ENCODE measurements at regions not wholly inside any gene's neighbourhood (a gene's known extent, or its start where the extent isn't known, plus 50 kb on each side); places are given as distances from the start of the nearest gene placed in this dataset.

GRCh38 chr1:208445758-208446203 is 201.6 kb upstream of the PLXNA2 start:
- no peak overlapping the region for H3K4me3 ChIP-seq (ENCODE audit: low read depth, low read length)
- TF ChIP-seq, protein P1, sequence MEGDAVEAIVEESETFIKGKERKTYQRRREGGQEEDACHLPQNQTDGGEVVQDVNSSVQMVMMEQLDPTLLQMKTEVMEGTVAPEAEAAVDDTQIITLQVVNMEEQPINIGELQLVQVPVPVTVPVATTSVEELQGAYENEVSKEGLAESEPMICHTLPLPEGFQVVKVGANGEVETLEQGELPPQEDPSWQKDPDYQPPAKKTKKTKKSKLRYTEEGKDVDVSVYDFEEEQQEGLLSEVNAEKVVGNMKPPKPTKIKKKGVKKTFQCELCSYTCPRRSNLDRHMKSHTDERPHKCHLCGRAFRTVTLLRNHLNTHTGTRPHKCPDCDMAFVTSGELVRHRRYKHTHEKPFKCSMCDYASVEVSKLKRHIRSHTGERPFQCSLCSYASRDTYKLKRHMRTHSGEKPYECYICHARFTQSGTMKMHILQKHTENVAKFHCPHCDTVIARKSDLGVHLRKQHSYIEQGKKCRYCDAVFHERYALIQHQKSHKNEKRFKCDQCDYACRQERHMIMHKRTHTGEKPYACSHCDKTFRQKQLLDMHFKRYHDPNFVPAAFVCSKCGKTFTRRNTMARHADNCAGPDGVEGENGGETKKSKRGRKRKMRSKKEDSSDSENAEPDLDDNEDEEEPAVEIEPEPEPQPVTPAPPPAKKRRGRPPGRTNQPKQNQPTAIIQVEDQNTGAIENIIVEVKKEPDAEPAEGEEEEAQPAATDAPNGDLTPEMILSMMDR (IDR thresholded peaks at IDR 0.05; ENCODE audit: low read depth, low read length, missing control alignments), result no peak
- DNase-seq (ENCODE audit: low read depth), result no peak

DNA sequence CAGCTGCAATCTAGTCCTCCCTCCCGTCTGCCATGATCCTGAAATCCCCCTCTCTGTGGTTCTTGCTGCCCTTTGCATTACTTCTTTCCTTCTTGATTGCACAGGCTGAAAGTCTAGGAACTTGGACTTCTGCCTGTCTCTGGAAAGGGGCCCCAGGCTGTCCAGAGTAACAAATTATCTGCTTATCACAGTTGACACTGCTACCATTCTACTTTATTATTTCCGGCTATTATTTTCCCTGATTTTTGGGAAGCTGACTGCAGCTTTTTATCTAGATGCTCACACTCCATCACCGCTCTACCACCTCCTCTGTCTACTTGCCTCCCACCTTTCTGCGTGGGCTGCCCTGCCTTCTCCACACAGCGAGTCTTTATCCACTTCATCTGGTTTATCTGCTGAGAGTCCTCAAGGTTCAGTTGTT is 202.1 kb upstream of the PLXNA2 start:
- no peak overlapping the region for H3K4me3 ChIP-seq (ENCODE audit: low read depth, low read length)
- TF ChIP-seq, protein P1 (IDR thresholded peaks at IDR 0.05; ENCODE audit: low read depth, low read length, missing control alignments), result no peak
- DNase-seq (ENCODE audit: low read depth), result no peak

DNA sequence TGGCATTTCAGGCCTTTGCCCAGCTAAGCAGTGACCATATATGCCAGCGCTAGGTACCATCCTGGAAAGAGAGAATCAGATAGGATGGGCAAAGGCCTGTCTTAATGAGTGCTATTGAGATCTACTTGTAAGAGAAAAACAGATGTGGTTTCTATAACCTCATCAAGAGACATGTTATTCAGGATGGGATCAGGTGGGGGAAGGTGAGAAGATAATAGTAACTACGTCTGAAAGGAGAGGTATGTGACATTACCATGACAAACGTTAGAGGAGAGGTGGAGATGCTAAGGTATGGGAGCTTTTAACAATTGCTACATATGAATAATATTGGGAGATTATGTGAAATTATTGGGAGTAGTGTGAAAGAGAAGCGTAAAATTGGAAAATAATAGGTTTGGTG is 204.2 kb upstream of the PLXNA2 start:
- TF ChIP-seq, protein P1 (IDR thresholded peaks at IDR 0.05; ENCODE audit: low read depth, low read length, missing control alignments), result no peak
- H3K4me3 ChIP-seq (ENCODE audit: low read depth, low read length), result no peak overlapping the region
- no peak for DNase-seq (ENCODE audit: low read depth)

DNA sequence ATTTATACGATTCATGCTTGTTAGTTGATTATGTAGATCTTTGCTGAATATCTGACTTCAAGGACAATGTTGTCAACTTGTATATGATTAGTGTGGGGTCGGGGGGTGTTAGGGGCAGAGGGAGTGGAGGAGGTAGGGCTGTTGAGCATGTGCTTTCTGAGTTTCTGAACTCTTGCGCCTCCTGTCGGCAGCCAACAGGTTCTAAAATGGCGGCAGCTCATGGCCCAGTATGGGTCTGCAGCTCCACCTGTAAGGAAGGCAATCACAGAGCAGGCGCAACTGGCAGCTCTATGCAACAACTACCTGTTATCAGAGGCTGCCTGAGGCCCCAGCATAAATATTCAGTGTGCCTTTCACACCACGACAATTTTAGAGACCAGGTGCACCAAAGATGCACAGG is 205.8 kb upstream of the PLXNA2 start:
- H3K4me3 ChIP-seq (ENCODE audit: low read depth, low read length), result no peak overlapping the region
- TF ChIP-seq, protein P1 (IDR thresholded peaks at IDR 0.05; ENCODE audit: low read depth, low read length, missing control alignments), result no peak
- no peak for DNase-seq (ENCODE audit: low read depth)

GRCh38 chr1:208450958-208451357 is 206.8 kb upstream of the PLXNA2 start:
- H3K4me3 ChIP-seq (ENCODE audit: low read depth, low read length), result no peak overlapping the region
- no peak for DNase-seq (ENCODE audit: low read depth)
- TF ChIP-seq, protein P1 (IDR thresholded peaks at IDR 0.05; ENCODE audit: low read depth, low read length, missing control alignments), result no peak

DNA sequence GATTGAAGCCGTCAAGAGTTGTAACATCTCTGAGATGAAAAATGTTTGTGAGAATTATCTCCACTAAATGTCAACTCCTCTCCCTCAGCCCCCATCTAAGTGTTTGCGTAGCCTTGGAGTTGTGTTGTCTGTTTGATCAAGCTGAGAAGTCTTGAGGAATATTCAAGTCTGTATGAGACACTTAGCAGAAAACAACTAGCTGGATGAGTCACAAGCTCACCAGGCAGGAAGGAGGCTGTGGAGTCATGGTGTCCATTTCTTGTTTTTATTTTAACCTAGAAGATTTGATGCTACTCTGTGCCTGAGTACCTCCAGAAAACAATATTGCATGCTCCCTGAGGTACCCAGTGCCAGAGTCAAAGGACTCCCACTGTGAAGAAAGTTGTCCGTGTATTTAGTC is 211.6 kb upstream of the PLXNA2 start:
- TF ChIP-seq, protein P1 (IDR thresholded peaks at IDR 0.05; ENCODE audit: low read depth, low read length, missing control alignments), result no peak
- no peak for DNase-seq (ENCODE audit: low read depth)
- no peak overlapping the region for H3K4me3 ChIP-seq (ENCODE audit: low read depth, low read length)

DNA sequence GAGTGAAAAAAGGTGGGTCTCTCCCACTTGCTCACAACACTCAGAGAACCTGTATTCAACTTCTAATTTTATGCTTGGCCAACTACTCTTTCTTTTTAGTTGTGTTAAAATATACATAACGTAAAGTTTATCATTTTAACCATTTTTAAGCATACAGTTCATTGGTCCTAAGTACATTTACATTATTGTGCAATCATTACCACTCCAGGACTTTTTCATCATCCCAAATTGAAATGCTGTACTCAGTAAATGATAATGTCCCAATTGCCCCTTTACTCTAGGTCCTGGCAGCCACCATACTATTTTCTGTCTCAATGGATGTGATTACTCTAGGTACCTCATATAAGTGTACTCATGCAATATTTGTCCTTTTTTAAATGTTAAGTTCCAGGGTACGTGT is 212.3 kb upstream of the PLXNA2 start:
- DNase-seq (ENCODE audit: low read depth), result no peak
- TF ChIP-seq, protein P1 (IDR thresholded peaks at IDR 0.05; ENCODE audit: low read depth, low read length, missing control alignments), result no peak
- H3K4me3 ChIP-seq (ENCODE audit: low read depth, low read length), result no peak overlapping the region
